ENCODE measurements at regions not wholly inside any gene's neighbourhood (a gene's known extent, or its start where the extent isn't known, plus 50 kb on each side); places are given as distances from the start of the nearest gene placed in this dataset.

GRCh38 chrX:141975839-141976238 lies 72.1 kb downstream of the MAGEC1 start:
- TF ChIP-seq CTCF (conservative IDR thresholded peaks at IDR 0.05; ENCODE audit: low read depth, low read length) (no peak), EZH2 (IDR thresholded peaks at IDR 0.05; ENCODE audit: borderline replicate concordance, low read depth, low read length, poor library complexity, severe bottlenecking) (no peak)

All from A673 (cell line).